ENCODE measurements at regions not wholly inside any gene's neighbourhood (a gene's known extent, or its start where the extent isn't known, plus 50 kb on each side); places are given as distances from the start of the nearest gene placed in this dataset.

GRCh38 chr14:82422230-82422629 lies 888.6 kb upstream of the SEL1L start:
- Histone ChIP-seq H3K9me3 (peaks cover 0 to 7% of the 10 kb centered on the region in 2 donors), H3K36me3 (no peaks in the 10 kb centered on the region), H3K4me1 (no peaks in the 10 kb centered on the region), H3K27me3 (no peaks in the 10 kb centered on the region), H3K27ac (no peak overlapping the region), H3K4me3 (no peak overlapping the region)
- in situ Hi-C loops (cut with MboI; ENCODE audit: low pct_ligation_motif_present in 1 of 4, low pct_unique_long_range_greater_than_20kb in 1 of 4, low sequenced_read_pairs in 3 of 4) (no loop called here), intact Hi-C loops (cut with DNase I; ENCODE audit: low total_unique reads) (no loop called here)
- no peak for DNase-seq
- 74 to 82% methylated on average over 1 of the region's 1 CpG for WGBS, 2 donors (ENCODE audit: low coverage in 1 of 2)
- no peak for TF ChIP-seq POLR2AphosphoS5 (IDR thresholded peaks at IDR 0.05)
- TF ChIP-seq, protein P1, sequence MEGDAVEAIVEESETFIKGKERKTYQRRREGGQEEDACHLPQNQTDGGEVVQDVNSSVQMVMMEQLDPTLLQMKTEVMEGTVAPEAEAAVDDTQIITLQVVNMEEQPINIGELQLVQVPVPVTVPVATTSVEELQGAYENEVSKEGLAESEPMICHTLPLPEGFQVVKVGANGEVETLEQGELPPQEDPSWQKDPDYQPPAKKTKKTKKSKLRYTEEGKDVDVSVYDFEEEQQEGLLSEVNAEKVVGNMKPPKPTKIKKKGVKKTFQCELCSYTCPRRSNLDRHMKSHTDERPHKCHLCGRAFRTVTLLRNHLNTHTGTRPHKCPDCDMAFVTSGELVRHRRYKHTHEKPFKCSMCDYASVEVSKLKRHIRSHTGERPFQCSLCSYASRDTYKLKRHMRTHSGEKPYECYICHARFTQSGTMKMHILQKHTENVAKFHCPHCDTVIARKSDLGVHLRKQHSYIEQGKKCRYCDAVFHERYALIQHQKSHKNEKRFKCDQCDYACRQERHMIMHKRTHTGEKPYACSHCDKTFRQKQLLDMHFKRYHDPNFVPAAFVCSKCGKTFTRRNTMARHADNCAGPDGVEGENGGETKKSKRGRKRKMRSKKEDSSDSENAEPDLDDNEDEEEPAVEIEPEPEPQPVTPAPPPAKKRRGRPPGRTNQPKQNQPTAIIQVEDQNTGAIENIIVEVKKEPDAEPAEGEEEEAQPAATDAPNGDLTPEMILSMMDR (IDR thresholded peaks at IDR 0.05), result no peak
- TF ChIP-seq POLR2A (IDR thresholded peaks at IDR 0.05), result no peak
- TF ChIP-seq EP300 (IDR thresholded peaks at IDR 0.05; ENCODE audit: low read depth), result no peak

DNA sequence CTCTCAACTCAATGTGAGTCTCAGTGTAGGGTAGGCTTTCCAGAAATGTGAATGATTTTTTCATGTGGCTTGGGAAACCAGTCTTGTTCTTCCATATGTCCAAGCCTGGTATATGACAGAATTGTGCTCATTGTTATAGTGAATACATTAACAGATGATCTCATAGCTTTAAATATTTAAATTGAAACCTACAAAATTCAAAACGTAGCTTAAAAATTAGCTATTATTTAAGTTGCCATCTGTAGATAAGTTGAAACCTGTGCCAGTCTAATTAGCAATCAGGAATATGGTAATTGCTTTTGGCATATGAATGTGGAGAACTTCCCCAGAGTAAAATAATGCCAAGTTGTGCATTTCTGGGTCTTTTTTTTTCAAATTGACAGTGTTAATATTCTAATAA lies 891.6 kb upstream of the SEL1L start:
- H3K27me3 ChIP-seq, result no peaks in the 10 kb centered on the region
- 56 to 80% methylated on average over 1 of the region's 1 CpG for WGBS, 2 donors (ENCODE audit: low coverage in 1 of 2)
- no peaks in the 10 kb centered on the region for H3K4me1 ChIP-seq
- no peak overlapping the region for H3K27ac ChIP-seq
- in situ Hi-C loops (cut with MboI; ENCODE audit: low pct_ligation_motif_present in 1 of 4, low pct_unique_long_range_greater_than_20kb in 1 of 4, low sequenced_read_pairs in 3 of 4) (no loop called here), intact Hi-C loops (cut with DNase I; ENCODE audit: low total_unique reads) (no loop called here)
- TF ChIP-seq POLR2A (IDR thresholded peaks at IDR 0.05) (no peak), EP300 (IDR thresholded peaks at IDR 0.05; ENCODE audit: low read depth) (no peak), POLR2AphosphoS5 (IDR thresholded peaks at IDR 0.05) (no peak)
- TF ChIP-seq, protein P1 (IDR thresholded peaks at IDR 0.05), result no peak
- H3K4me3 ChIP-seq, result no peak overlapping the region
- DNase-seq, result no peak
- peaks cover 0 to 3% of the 10 kb centered on the region in 2 donors for H3K9me3 ChIP-seq
- H3K36me3 ChIP-seq, result no peaks in the 10 kb centered on the region

- TF ChIP-seq, protein P1 (IDR thresholded peaks at IDR 0.05), result no peak
- TF ChIP-seq EP300 (IDR thresholded peaks at IDR 0.05; ENCODE audit: low read depth) (no peak), POLR2AphosphoS5 (IDR thresholded peaks at IDR 0.05) (no peak), POLR2A (IDR thresholded peaks at IDR 0.05) (no peak)
- no peak overlapping the region for H3K4me3 ChIP-seq
- H3K27ac ChIP-seq, result no peak overlapping the region
- H3K36me3 ChIP-seq, result no peaks in the 10 kb centered on the region
- DNase-seq, result no peak
- in situ Hi-C loops (cut with MboI; ENCODE audit: low pct_ligation_motif_present in 1 of 4, low pct_unique_long_range_greater_than_20kb in 1 of 4, low sequenced_read_pairs in 3 of 4), result no loop called here
- intact Hi-C loops (cut with DNase I; ENCODE audit: low total_unique reads), result no loop called here
- peaks cover 0 to 3% of the 10 kb centered on the region in 2 donors for H3K9me3 ChIP-seq
- no peaks in the 10 kb centered on the region for H3K27me3 ChIP-seq
- no peaks in the 10 kb centered on the region for H3K4me1 ChIP-seq
These were observed 897.4 kb upstream of the SEL1L start for GRCh38 chr14:82431031-82431430.

DNA sequence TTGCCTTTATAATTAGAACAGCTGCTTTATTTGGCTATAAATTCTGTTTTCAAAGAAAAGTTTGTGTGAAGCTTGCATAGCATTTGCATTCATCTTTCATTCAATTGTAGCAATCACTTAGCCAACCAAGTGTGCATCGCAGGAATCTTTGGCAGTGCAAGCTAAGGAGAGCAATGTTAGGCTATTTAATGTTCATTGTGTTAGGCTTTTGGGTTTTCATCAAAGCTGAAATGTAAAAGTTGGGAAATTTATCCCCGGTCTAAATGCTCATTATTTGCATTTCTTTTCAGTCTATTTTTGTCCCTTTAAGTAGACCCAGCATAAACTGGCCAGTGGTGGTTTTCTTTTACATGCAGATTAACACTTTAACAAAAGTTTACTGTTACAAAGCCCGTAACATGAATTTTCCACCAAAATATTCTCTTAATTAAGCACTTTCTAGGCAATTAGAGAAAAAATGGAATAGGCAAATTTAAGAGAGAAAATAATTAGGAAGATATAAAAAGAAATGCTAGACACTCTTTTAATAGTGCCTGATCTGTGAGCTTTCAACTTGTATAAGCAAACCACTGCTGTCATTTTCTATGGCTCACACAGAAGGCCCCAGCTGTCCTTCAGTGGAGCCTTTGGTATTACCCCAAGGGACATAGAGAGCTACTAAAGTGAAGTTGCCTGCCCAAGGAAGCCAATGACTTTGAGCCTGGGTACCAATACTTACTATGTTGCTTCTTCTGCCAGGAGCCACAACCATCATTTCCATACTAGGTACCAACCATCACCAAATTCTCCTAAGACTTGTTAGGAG lies 898.9 kb upstream of the SEL1L start:
- no peak for DNase-seq
- no peak overlapping the region for H3K4me3 ChIP-seq
- H3K4me1 ChIP-seq, result no peaks in the 10 kb centered on the region
- H3K27me3 ChIP-seq, result no peaks in the 10 kb centered on the region
- in situ Hi-C loops (cut with MboI; ENCODE audit: low pct_ligation_motif_present in 1 of 4, low pct_unique_long_range_greater_than_20kb in 1 of 4, low sequenced_read_pairs in 3 of 4), result no loop called here
- H3K9me3 ChIP-seq, result no peaks in the 10 kb centered on the region
- no peak for TF ChIP-seq POLR2AphosphoS5 (IDR thresholded peaks at IDR 0.05)
- no peak for TF ChIP-seq EP300 (IDR thresholded peaks at IDR 0.05; ENCODE audit: low read depth)
- TF ChIP-seq POLR2A (IDR thresholded peaks at IDR 0.05), result no peak
- TF ChIP-seq, protein P1 (IDR thresholded peaks at IDR 0.05), result no peak
- H3K27ac ChIP-seq, result no peak overlapping the region
- H3K36me3 ChIP-seq, result no peaks in the 10 kb centered on the region
- 60 to 64% methylated on average over 3 of the region's 3 CpGs for WGBS, 2 donors (ENCODE audit: low coverage in 1 of 2)
- intact Hi-C loops (cut with DNase I; ENCODE audit: low total_unique reads), result no loop called here

All from transverse colon (tissue), 4 donors.